GM21367 (cell line): ENCODE measurements at regions not wholly inside any gene's neighbourhood (a gene's known extent, or its start where the extent isn't known, plus 50 kb on each side); places are given as distances from the start of the nearest gene placed in this dataset.
"Not testable (repeated sequence)": the region's sequence is repeated elsewhere in the genome, so short reads cannot be mapped to it uniquely, and the experiment has no call there.

Experiments used
- ATAC-seq: cut with Tn5 transposase; IDR thresholded peaks from one replicate; pipeline ENCODE4 v1.9.1; 2021; ENCODE audit not compliant: unreplicated experiment

DNA sequence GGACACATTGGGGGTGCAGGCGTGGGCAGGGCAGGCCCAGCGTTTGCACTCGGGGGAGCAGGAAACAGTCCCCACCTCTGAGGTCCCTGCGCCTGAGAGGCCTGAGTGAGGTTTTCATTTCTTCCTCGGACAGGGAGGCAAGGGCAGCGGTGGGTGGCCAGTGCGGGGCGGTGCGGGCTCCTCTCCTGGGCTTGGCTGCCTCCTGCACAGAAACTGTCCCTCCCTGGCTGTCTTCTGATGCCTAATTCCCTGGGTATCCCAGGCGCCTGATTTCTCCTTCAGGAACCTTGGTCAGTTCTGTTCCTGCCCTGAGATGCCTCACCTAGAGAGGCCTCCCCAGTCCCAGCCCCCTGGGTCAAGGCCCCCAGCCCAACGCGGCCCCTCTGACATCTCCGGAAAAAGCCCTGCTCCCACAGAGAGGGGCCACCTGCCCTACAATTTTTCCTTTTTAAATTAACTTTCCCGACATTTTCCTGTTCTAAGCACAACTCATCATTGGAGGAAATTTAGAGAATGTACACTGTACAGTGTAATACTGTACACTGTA lies 260.3 kb downstream of the ADGRD1 start:
- no peak for ATAC-seq

DNA sequence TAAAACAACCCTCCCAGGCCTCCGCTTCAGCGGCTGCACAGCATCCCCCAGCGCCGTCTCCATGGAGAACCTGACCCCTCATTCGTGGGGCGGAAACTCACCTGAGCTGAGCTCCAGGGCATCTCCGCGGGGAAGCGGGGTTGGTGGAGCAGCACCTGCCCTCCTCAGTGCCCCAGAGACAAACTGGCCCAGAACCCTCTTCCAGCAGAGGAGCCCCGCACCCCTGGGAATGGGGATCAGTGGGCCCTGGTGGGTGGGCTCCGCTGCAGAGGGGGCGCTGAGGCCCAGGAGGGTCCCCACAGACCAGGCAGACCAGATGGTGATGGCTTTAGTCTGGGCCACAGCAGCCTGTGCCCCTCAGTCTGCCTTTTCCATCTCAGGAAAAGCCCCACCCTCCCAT lies 261.2 kb downstream of the ADGRD1 start:
- not testable (repeated sequence) for ATAC-seq

DNA sequence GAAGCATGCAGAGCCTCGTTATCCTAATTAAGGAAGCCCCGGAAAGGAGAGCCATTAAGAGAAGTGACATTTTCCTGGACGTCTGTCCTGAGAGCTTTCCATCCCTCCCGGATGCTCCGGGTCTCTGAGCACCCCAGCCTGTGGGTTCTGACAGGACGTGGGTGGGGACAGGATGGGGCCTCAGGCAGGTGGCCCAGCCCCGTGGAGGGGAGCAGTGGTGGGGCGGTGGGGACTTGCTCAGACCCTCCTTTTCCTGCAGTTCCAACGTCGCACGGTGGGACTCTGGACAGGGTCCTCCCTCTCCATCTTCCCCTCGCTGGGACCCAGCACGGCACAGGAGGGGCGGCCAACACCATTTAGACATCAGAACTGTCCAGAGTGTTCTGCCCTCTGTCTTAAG lies 262.9 kb downstream of the ADGRD1 start:
- not testable (repeated sequence) for ATAC-seq

DNA sequence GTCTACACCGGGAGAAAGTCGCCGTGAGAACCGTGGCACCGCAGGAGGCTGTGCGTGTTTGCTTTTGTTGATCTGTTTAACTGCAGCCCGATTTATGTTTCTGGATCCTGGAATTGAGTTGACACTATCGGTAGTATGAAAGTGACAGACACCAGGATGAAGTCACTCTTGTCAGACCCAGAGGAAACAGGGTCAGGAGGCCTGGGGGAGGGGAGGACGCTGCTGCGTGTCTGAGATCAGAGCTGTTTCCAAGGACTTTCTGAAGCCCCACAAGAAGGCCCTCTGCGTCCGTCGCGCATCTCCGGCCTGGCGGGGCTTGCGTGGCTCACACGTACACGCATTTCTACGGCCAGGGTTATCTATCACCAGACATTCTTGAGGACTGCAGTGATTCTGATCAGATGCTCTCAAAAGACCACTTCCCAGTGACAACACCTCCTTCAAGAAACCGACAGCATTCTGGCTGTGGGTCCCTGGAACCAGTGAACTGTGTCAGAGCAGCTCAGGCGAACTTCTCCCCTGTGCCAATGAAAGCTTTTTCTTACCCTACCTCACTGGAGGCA lies 263.4 kb downstream of the ADGRD1 start:
- no peak for ATAC-seq

DNA sequence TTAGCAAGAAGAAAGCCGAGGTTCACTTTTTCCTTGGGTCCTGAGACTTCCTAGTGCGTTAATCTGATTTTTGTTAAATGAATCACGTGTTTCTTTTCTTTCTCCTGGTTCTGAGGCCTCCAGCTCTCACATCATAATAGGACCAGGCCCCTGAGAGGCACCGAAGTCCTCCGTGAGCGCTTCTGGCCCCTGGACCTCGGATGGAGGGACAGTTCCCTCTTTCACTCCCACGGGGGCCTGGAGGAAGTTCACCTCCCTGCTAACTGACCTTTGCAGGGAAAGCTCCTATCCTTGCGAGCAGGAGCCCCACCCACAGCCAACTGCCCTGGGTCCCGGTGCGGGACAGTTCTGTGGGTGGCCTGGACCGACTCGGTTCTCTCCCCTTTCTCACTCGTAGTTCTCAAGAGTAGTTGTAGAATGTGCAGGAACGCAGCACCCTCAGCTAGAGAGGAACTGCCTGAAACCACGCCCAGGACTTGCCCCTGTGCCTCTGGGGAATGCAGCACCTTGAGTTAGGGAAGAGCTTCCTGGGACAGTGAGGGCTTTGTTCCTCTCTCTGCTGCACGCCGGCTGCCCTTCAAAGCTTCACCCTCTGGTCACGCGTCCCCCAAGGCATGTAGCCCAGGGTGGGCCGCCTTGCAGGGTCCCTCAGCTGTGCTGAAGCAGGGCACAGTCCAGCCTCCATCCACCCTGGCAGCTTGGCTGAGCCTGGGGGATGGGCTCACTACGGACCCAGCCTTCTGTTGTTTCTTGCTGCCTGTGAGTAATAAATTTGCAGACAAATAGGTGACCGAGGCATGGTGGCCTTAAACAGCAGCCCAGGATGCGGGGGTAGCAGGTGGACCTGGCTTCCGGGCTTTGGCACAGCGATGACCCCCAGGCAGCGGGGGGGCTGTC lies 264.6 kb downstream of the ADGRD1 start:
- no peak for ATAC-seq

DNA sequence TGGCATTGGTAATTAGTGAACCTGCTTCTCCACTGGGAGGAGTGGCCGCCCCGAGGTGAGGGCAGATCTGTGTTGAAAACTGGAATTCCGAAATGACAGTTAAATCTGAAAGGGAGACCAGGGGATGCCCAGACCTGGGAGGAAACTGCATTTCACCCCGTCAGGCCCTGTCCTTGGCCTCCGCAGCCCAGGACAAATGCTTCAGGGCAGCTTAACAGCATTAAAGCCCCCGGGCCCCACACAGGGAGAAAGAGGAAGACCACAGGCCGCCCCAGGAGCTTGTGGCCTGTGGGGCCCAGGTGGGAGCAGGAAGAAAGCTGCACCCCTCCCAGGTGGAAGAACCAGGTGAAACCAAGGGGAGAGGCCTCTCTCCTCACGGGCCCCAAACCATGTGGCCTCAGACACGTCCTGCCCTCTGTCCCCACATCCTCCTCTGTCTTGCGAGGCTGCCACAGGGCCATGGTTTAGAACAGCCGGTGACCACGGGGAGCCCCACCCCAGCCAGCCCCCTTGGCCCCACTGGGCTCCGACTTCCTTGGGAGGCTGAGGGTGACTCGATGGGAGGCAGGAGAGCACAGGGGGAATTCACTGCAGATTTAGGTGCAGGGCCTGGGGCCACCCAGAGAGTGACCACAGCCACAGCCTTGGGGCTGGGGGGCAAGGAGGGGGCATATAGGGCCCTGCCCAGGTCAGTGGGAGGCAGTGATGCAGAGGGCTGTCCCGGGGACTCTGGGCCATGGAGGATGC lies 265.4 kb downstream of the ADGRD1 start:
- ATAC-seq: no peak

DNA sequence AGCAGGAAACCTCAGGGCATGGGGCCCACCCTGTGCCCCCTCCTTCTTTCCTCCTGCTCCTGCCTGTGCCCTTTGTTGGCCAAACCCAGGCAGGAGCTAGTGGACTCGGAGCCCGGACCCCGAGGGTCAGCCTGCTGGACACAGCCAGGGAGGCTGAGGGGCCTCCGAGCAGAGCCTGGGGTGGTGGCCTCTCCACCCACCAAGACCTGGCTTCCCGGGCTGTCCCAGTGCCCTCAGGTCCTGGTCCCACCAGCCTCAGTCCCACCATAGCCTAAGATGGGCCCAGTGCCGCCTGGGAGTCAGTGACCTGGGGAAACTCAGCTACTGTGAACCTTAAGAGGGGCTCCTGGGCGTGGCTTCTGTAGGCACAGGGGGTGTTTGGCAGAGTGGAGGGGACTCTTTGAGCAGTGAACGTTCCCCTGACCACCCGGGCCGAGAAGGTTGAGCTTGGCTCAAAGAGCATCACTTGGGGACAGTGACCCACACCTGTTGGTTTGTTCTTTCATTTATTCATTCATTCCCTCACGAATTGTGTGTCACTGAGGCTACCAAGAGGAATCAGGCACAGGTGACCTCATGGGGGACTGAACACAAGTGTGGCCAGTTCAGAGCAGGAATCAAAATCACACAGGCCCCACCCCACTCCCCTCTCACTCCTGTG lies 266.1 kb downstream of the ADGRD1 start:
- no peak for ATAC-seq

DNA sequence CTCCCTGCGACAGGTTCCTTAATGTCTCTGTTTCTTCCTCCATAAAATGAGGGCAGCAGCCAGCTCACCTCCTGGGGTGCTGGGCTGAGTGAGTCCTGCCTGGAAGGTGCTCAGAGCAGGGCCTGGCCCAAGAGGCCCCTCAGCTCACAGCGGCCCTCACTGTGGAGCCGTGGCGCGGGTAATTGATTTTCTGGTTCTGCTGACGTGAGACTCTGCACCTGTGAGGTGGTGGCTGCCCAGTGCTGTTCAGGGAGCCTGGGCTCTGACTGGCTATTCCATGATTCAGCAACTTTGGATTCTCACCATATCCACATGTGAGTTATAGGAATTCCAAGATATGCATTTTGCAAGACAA lies 266.6 kb downstream of the ADGRD1 start:
- ATAC-seq: no peak

DNA sequence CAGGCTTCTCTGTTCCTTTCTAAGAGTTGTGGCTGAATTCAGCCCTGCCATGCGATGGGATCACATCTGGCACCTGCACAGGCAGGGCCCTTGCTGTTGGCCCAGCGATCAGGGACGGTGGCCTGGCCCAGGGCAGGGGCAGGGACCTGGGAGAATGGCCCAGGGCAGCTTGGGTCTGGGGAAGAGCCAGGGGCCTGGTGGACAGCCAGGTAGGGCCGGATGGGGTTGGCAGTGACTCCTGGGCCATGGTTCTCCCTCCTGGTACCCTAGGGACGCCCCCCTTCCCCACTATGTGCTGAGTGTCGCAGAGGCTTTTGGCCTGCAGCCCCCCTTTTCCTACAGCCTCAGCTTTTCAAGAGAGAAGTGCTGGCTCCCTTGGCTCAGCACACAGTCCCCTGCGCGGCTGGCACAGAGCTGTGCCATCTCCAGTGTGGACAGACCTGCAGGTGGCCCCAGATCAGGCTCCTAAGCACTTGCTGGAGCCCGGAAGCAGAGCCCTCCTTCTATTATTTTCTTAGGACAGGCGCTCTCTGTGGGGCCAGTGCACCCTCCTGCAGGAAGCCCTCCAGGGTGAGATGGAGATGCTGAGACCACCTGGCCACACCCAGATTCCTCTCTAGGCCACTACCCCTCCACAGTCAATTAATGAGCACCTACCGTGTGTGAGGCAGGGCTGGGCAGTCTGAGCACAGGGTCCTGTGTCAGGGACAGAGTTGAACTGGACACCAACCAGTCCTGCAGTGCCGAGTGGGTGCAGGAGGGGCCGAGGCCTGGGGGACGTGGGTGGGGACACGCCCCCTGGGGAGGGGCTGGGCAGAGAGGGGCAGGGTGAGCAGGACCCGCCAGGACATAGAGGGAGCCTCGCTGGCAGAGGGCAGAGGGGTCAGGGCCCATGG lies 267.6 kb downstream of the ADGRD1 start:
- no peak for ATAC-seq

DNA sequence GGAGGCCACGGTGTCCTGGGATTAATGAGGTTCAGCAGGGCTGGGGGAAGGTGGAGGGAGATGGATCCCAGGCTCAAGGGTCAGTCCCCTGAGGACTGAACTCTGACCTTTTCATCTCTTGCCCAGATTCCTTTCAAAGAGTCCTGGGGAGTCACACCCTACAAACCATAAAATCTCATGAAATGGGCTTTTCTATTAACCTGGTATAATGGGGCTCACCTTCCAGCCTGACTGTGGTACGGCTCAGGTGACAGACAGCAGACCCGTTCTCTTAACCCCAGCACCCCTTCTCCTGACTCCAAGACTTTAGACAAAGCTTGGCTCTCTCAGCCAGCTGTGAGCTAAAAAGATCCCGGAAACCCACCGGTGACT lies 268.2 kb downstream of the ADGRD1 start:
- ATAC-seq: no peak

DNA sequence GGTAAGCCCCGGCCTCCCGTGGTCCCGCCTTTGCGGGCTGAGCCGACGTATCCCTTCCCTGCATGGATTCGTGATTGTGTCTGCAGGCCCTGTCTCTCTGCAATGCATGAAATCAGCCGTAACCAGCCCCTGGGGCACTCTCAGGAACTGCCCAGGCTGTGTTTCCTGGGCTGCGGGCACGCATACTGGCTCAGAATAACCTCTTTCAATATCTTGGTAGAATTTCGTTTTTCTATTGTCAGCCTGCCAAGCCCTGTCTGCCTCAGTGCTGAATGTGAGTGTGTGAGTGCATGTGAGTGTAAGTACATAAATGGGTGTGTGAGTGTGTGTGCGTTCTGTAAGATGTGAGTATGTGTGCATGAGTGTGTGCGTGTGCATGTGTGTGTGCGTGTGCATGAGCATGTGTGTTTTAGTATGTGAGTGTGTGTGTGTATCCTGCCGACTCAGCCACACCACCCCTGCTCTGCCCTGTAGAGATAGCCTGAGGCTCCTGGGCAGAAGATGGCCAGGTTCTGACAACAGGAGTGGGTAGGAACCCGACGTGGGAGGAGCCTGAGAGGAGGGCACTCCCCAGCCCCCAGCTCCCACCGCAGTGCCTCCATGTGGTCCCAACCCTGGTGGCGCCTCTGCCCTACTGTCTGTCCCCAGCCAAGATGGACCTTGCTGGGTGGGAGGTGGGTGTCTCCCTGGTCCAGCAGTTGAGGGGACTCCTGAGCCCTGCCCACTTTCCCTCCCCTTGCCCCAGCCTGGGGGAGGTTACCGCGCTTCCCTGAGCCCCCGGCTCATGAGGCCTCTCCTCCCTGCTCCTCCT lies 268.8 kb downstream of the ADGRD1 start:
- peak; percentile 66 for ATAC-seq

DNA sequence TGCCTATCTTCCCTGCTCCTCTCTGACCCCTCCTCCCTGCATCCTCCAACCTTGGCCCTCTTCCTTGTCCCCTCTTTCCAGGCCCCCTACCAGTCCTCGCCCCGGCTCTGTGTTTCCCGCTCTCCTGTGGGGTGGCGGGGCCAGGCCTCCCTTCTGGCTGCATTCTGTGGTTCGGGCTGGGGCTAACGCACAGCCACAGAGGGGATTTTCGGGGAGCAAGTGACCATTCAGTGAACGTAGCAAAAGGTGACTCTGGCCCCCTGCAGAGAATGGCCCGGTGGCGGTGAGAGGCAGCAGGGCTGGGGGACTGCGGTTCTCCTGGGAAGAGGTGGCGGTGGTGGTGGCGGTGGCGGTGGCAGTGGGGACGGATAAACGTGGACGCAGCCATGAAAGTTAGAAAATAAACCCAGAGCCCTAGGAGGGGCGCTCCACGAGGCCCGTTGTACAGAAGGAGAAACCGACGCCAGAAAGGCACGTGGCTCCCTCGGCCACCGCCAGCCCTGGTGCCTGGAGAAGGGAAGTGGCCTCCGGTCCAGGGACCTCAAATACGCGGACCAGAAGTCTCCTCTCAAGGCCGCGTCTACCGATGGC lies 269.6 kb downstream of the ADGRD1 start:
- ATAC-seq: no peak

DNA sequence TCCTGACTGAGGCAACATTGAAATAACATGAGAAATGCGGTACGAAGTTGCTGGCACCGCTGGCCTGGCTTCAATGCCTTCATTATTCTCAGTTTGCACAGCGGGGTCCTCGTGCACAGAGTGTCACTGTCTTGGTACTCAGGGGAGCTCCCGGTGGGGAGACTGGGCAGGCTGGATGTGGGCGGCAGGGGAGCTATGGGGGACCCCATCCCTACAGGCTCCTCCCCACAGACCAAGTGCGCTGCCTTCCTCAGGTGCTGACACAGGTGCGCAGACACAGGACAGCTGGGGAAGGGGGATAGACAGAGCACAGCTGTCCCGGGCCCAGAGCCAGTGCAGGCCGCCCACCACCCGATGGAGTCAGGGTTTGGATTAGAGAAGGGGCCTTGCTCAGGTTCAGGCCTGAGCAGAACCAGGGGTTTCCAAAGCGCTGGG lies 270.1 kb downstream of the ADGRD1 start:
- ATAC-seq: no peak

DNA sequence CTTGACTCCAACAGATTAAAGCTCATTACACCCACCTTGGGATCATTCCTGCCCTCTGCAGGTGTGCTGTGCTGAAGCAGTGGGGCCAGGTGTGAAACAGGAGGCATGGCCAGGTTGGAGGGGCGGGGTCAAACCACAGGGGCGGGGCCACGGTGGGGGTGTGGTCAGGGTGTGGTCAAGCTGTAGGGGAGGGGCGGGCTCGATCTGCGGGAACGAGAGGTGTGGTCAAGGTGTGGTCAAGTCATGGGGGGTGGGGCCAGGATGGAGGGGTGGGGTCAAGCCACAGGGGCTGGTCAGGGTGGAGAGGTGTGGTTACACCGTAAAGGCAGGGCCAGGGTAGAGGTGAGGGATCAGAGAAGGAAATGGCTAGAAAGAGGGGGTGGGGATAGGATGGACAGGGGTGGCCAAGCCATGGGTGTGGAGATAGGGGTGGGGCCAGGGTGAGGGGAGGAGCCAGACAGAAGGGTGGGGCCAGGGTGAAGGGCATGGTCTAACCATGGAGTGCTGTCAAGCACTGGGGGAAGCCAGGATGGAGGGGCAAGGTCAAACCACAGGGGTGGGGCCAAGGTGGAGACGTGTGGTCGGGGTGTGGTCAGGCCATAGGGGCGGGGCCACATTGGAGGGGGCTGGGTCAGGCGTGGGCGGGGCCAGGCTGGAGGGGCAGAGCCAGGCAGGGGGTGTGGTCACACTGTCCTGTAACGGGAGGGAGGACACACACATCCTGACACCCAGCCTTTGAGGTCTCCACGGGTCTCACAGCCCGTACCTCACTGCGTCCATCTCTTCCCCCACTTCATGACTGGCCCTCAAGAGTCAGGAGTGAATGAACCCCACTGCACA lies 270.7 kb downstream of the ADGRD1 start:
- not testable (repeated sequence) for ATAC-seq

DNA sequence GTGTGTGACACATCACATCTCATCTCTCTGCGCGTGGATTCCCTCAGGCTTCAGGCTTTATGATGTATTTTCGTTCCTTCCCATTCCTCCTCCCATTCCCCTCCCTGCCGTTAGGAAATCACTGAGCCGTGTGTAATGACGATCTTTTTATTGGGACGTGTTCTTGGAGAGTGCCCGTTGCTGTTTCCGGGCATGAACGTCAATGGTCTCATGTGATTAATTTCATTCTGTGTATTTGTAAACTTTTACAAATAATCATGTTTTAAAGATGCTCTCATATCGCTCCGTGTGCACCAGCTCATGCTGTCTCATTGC lies 271.3 kb downstream of the ADGRD1 start:
- ATAC-seq: not testable (repeated sequence)

DNA sequence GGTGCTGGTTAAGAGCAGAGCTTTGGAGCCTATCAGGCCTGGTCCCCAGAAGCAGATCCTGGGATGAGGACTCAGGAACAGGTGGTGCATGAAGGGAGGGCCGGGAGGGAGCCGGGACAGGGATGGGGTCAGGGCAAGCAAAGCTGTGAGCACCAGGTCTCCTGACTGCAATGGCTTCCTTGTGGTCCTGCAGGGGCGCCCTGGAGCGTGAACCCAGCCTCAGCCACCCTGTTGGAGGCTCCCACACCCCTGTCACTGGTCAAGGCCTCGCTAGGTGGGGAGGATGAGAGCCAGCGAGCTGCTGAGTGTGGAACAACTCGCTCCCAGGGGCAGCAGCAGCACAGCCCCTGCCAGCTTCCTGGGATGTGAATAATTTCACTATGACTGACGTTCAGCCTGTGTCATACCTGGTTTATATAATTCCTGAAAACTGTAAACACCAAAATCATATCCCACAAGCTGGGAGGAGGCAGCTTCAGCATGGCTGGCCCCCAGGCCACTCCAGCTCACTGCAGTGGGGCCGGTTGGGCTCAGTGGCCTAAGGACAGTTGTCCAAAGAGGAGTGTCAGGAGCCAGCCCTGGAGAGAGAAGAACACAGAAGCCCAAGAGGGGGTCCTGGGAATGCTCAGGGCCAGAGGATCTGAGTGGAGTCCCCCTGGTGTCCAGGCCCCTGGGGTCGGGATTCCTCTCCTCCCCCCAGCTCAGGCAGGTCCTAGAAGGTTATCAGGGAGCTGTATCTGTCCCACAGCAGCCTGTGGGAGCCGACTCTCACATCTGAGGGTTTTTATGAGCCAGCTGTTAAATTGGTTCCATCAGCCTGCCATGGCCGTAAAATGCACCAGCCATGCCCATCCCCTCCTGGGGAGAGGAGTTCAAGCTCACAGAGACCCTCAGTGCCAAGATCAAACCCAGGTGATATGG lies 272.9 kb downstream of the ADGRD1 start:
- ATAC-seq: no peak

DNA sequence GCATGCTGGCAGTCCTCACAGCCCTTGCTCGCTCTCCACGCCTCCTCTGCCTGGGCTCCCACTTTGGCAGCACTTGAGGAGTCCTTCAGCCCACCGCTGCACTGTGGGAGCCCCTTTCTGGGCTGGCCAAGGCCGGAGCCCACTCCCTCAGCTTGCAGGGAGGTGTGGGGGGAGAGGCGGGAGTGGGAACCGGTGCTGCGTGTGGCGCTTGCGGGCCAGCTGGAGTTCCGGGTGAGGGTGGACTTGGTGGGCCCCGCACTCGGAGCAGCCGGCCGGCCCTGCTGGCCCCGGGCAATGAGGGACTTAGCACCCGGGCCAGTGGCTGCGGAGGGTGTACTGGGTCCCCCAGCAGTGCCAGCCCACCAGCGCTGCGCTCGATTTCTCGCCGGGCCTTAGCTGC lies 273.9 kb downstream of the ADGRD1 start:
- not testable (repeated sequence) for ATAC-seq
